ENCODE measurements at regions not wholly inside any gene's neighbourhood (a gene's known extent, or its start where the extent isn't known, plus 50 kb on each side); places are given as distances from the start of the nearest gene placed in this dataset.

GRCh38 chrX:87105131-87105530 lies 412.5 kb upstream of the KLHL4 start:
- no peak for TF ChIP-seq ELF4 (IDR thresholded peaks at IDR 0.05)
- TF ChIP-seq FOXA1 (IDR thresholded peaks at IDR 0.05), result no peak
